Thyroid gland (tissue), 4 donors: ENCODE measurements at regions not wholly inside any gene's neighbourhood (a gene's known extent, or its start where the extent isn't known, plus 50 kb on each side); places are given as distances from the start of the nearest gene placed in this dataset.

Experiments
- DNase-seq, 2 donors: peaks; one replicate each; pipeline ENCODE4 v3.0.0-alpha.2; 2019
- H3K27ac ChIP-seq, 3 donors: fragments of 200-600 bp; sonication (generic); 1 replicate in 2 of 3; 2 replicates in 1 of 3; pipeline ENCODE4 v1.5.1; 2016 to 2019; ENCODE audit warnings: mild to moderate bottlenecking in 1 of 3, moderate library complexity in 1 of 3
- H3K27me3 ChIP-seq: fragments of 200-600 bp; sonication (generic); one replicate; pipeline ENCODE4 v1.5.1; 2019
- H3K36me3 ChIP-seq, 2 donors: fragments of 200-600 bp; sonication (generic); one replicate each; pipeline ENCODE4 v1.5.1; 2016 to 2019
- H3K4me1 ChIP-seq, 2 donors: fragments of 200-600 bp; sonication (generic); one replicate each; pipeline ENCODE4 v1.5.1; 2017 to 2019
- H3K4me3 ChIP-seq, 3 donors: fragments of 200-600 bp; sonication (generic); replicated peaks in 1 of 3; 1 replicate in 2 of 3; 2 replicates in 1 of 3; pipeline ENCODE4 v1.5.1; 2016; ENCODE audit warnings: mild to moderate bottlenecking in 1 of 3
- H3K9me3 ChIP-seq: fragments of 200-600 bp; sonication (generic); one replicate; pipeline ENCODE4 v1.5.1; 2017
- POLR2A ChIP-seq, 2 donors: fragments of 450-650 bp; IDR thresholded peaks; one replicate each; pipeline ENCODE4 v1.6.1; 2017; ENCODE audit warnings: antibody characterized with exemption in 2 of 2, mild to moderate bottlenecking in 2 of 2, moderate library complexity in 1 of 2
- WGBS, 2 donors: methylation state at CpG; one replicate each; pipeline ENCODE4 v1.1.5; 2017; 5-methylcytosine and 5-hydroxymethylcytosine counted together
- intact Hi-C: fragments of 100-400 bp; cut with DNase I; formaldehyde crosslinking; loops from one replicate; pipeline ENCODE4 v1.15.1; 2023
- TF ChIP-seq, protein P1 (sequence below), 6 experiments: fragments of 200-600 bp in 3 of 6; fragments of 450-650 bp in 3 of 6; sonication (generic) in 3 of 6; IDR thresholded peaks; one replicate each; pipeline ENCODE4 v1.5.1; 2016 to 2019; ENCODE audit warnings: antibody characterized with exemption in 6 of 6, mild to moderate bottlenecking in 2 of 6, inconsistent platforms in 1 of 6, moderate library complexity in 1 of 6

DNA sequence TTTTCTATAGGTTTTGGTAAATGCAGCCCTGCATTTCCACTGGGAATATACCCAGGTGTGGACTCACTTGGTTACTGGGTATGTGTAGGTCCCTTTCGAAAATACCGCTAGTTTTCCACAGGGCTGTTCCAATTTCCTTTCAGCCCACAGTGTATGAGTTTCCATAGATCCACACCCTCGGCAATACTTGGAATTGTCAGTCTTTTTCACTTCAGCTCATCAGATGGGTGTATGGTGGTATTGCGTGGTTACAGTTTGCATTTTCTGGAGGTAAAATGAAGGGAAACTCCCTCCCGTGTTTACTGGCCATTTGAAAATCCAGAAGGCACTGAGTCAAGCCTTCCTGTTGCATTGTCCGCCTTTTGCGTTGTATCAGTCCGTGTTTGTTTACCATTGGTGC lies 453.6 kb downstream of the CDH26 start:
- Histone ChIP-seq H3K36me3 (no peaks in the 10 kb centered on the region), H3K27ac (no peak overlapping the region), H3K4me1 (peaks cover 0 to 13% of the 10 kb centered on the region in 2 donors), H3K4me3 (no peak overlapping the region), H3K27me3 (no peaks in the 10 kb centered on the region), H3K9me3 (no peaks in the 10 kb centered on the region)
- 95 to 98% methylated on average over 8 of the region's 8 CpGs for WGBS, 2 donors
- intact Hi-C loops: no loop called here
- TF ChIP-seq, protein P1, sequence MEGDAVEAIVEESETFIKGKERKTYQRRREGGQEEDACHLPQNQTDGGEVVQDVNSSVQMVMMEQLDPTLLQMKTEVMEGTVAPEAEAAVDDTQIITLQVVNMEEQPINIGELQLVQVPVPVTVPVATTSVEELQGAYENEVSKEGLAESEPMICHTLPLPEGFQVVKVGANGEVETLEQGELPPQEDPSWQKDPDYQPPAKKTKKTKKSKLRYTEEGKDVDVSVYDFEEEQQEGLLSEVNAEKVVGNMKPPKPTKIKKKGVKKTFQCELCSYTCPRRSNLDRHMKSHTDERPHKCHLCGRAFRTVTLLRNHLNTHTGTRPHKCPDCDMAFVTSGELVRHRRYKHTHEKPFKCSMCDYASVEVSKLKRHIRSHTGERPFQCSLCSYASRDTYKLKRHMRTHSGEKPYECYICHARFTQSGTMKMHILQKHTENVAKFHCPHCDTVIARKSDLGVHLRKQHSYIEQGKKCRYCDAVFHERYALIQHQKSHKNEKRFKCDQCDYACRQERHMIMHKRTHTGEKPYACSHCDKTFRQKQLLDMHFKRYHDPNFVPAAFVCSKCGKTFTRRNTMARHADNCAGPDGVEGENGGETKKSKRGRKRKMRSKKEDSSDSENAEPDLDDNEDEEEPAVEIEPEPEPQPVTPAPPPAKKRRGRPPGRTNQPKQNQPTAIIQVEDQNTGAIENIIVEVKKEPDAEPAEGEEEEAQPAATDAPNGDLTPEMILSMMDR (IDR thresholded peaks at IDR 0.05): no peak
- no peak for TF ChIP-seq POLR2A (IDR thresholded peaks at IDR 0.05)
- DNase-seq: no peak

GRCh38 chr20:60420676-60421229 lies 462.5 kb downstream of the CDH26 start:
- intact Hi-C loops: no loop called here
- Histone ChIP-seq H3K27ac (no peak overlapping the region), H3K9me3 (no peaks in the 10 kb centered on the region), H3K27me3 (no peaks in the 10 kb centered on the region), H3K36me3 (no peaks in the 10 kb centered on the region), H3K4me1 (no peaks in the 10 kb centered on the region), H3K4me3 (no peak overlapping the region)
- TF ChIP-seq, protein P1 (IDR thresholded peaks at IDR 0.05): no peak
- TF ChIP-seq POLR2A (IDR thresholded peaks at IDR 0.05): no peak
- DNase-seq: no peak
- WGBS, 2 donors: 98 to 100% methylated on average over 5 of the region's 5 CpGs

DNA sequence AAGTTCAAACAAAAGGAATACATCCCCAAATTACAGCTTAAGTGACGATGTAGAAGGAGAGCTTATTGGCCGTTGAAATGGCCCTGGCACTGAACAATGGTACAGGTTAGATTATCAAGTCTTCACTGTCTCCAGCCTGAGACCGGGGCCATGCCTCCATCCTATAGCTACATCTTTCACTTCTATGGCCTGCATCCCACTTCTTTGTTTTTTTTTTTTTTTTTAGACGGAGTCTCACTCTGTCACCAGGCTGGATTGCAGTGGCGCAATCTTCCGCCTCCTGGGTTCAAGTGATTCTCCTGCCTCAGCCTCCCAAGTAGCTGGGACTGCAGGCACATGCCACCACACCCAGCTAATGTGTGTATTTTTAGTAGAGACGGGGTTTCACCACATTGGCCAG lies 464.6 kb downstream of the CDH26 start:
- no peak for TF ChIP-seq POLR2A (IDR thresholded peaks at IDR 0.05)
- TF ChIP-seq, protein P1 (IDR thresholded peaks at IDR 0.05): no peak
- Histone ChIP-seq H3K27ac (no peak overlapping the region), H3K9me3 (no peaks in the 10 kb centered on the region), H3K27me3 (no peaks in the 10 kb centered on the region), H3K4me1 (peaks cover 0 to 3% of the 10 kb centered on the region in 2 donors), H3K4me3 (no peak overlapping the region), H3K36me3 (no peaks in the 10 kb centered on the region)
- DNase-seq: no peak
- WGBS, 2 donors: 95 to 100% methylated on average over 7 of the region's 7 CpGs
- intact Hi-C loops: no loop called here

GRCh38 chr20:60424267-60424902 lies 466.2 kb downstream of the CDH26 start:
- DNase-seq: no peak
- WGBS, 2 donors: 81 to 82% methylated on average over 4 of the region's 4 CpGs

DNA sequence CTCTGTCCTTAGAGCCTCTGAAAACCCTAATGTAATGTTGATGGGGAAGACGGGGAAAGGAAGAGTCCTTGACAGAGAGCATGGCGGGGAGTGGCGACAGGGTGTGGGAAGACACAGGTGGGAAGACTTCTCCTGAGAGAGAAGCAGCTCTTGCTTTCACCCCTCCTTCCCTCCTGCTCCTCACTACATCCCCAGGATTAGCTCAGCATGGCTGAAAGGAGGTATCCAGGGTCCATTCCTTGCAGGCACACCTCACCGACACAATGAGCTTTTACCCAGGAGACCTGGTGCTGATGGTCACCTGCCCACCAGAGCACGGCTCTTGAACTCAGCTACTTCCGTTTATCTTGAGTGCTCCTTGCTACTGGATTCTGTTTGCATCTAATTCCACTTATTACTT lies 469.3 kb downstream of the CDH26 start:
- TF ChIP-seq, protein P1 (IDR thresholded peaks at IDR 0.05): no peak
- TF ChIP-seq POLR2A (IDR thresholded peaks at IDR 0.05): no peak
- intact Hi-C loops: no loop called here
- Histone ChIP-seq H3K9me3 (no peaks in the 10 kb centered on the region), H3K4me3 (no peak overlapping the region), H3K36me3 (no peaks in the 10 kb centered on the region), H3K4me1 (peaks cover 0 to 3% of the 10 kb centered on the region in 2 donors), H3K27me3 (no peaks in the 10 kb centered on the region), H3K27ac (no peak overlapping the region)
- 88 to 90% methylated on average over 6 of the region's 6 CpGs for WGBS, 2 donors
- DNase-seq: no peak

More at GRCh38 chr20:60424267-60424902, 466.2 kb downstream of the CDH26 start:
- Histone ChIP-seq H3K27me3 (no peaks in the 10 kb centered on the region), H3K9me3 (no peaks in the 10 kb centered on the region), H3K27ac (no peak overlapping the region), H3K36me3 (no peaks in the 10 kb centered on the region), H3K4me1 (peaks cover 0 to 3% of the 10 kb centered on the region in 2 donors), H3K4me3 (no peak overlapping the region)
- intact Hi-C loops: no loop called here
- TF ChIP-seq, protein P1 (IDR thresholded peaks at IDR 0.05): no peak
- no peak for TF ChIP-seq POLR2A (IDR thresholded peaks at IDR 0.05)
